ENCODE measurements at regions not wholly inside any gene's neighbourhood (a gene's known extent, or its start where the extent isn't known, plus 50 kb on each side); places are given as distances from the start of the nearest gene placed in this dataset.

DNA sequence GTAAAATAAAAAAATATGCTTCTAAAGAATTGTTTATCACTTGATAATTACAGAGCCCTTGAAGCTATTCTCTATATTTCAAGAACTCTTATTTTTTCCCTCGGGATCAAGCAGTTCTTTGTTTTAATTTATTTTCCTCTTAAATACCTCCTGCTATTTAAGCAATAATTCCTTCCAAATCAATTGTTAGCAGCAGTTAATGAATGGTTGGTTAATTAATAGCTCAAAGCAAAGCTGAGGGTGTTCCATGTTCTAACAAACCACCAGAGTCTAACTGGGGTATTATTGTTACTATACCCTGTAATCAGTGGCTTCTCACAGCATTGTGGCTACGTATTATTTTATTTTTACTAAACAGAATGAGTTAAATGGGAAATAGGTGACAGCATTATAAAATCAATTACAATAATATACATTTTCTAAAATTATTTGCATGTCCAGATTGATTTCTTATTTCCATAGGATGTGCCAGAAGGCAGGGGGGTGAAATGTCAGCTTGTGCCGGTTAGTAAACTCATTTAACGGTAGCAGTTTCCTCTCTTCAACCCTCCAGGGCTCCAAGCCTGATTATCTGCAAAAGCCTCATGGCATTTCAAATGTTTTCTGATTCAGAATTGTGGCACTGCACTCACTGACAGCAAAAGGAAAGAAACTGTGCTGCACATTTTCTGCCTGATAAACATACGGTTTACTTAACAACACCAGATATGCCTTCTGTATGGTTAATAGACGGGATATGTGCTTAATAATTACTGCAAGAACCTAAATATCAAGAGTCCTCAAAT lies 286.9 kb upstream of the EMCN start:
- no peaks in the 10 kb centered on the region for H3K9me3 ChIP-seq (ENCODE audit: control insufficient read depth, insufficient read depth, low read depth, low read length)
- no peak overlapping the region for H3K4me3 ChIP-seq (ENCODE audit: low read depth, low read length)
- H3K4me1 ChIP-seq (ENCODE audit: control insufficient read depth, insufficient read depth, low read length), result no peaks in the 10 kb centered on the region
- no peak for TF ChIP-seq ZNF560 (tag by site-specific recombination; IDR thresholded peaks at IDR 0.05; ENCODE audit: borderline replicate concordance)
- no peak for TF ChIP-seq ZNF555 (tag by site-specific recombination; conservative IDR thresholded peaks at IDR 0.05)
- ChIA-PET POLR2A (no interaction called here), CTCF (no interaction called here)
- no peak overlapping the region for H3K27ac ChIP-seq (ENCODE audit: extremely low read depth, low read depth, low read length)
- no peaks in the 10 kb centered on the region for H3K36me3 ChIP-seq (ENCODE audit: control insufficient read depth in 2 of 2, insufficient read depth in 1 of 2, low read length in 2 of 2)

GRCh38 chr4:100803751-100804150 lies 285.9 kb upstream of the EMCN start:
- TF ChIP-seq PATZ1 (tag by site-specific recombination; IDR thresholded peaks at IDR 0.05), result no peak
- TF ChIP-seq GLI4 (tag by site-specific recombination; IDR thresholded peaks at IDR 0.05), result no peak
- TF ChIP-seq ZNF704 (tag by site-specific recombination; IDR thresholded peaks at IDR 0.05), result no peak
- TF ChIP-seq SCRT2 (tag by site-specific recombination; IDR thresholded peaks at IDR 0.05), result no peak
- TF ChIP-seq ZNF335 (tag by site-specific recombination; conservative IDR thresholded peaks at IDR 0.05), result no peak
- no peak for TF ChIP-seq ZNF174 (tag by site-specific recombination; IDR thresholded peaks at IDR 0.05)
- no peak for TF ChIP-seq HOXA7 (CRISPR knock-in tag; IDR thresholded peaks at IDR 0.05; ENCODE audit: borderline replicate concordance)
- TF ChIP-seq ZNF555 (tag by site-specific recombination; conservative IDR thresholded peaks at IDR 0.05), result no peak
- no peak for TF ChIP-seq ZNF510 (tag by site-specific recombination; IDR thresholded peaks at IDR 0.05; ENCODE audit: insufficient replicate concordance)
- no peak for TF ChIP-seq ZNF140 (tag by site-specific recombination; IDR thresholded peaks at IDR 0.05)
- no peak for TF ChIP-seq ZNF266 (tag by site-specific recombination; IDR thresholded peaks at IDR 0.05; ENCODE audit: low read depth)
- TF ChIP-seq, protein P1, sequence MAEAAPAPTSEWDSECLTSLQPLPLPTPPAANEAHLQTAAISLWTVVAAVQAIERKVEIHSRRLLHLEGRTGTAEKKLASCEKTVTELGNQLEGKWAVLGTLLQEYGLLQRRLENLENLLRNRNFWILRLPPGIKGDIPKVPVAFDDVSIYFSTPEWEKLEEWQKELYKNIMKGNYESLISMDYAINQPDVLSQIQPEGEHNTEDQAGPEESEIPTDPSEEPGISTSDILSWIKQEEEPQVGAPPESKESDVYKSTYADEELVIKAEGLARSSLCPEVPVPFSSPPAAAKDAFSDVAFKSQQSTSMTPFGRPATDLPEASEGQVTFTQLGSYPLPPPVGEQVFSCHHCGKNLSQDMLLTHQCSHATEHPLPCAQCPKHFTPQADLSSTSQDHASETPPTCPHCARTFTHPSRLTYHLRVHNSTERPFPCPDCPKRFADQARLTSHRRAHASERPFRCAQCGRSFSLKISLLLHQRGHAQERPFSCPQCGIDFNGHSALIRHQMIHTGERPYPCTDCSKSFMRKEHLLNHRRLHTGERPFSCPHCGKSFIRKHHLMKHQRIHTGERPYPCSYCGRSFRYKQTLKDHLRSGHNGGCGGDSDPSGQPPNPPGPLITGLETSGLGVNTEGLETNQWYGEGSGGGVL (tag by site-specific recombination; IDR thresholded peaks at IDR 0.05), result no peak
- no peak for TF ChIP-seq KLF10 (tag by site-specific recombination; IDR thresholded peaks at IDR 0.05)
- no peak for TF ChIP-seq ZNF362 (tag by site-specific recombination; IDR thresholded peaks at IDR 0.05)
- no peak for TF ChIP-seq SP7 (tag by site-specific recombination; IDR thresholded peaks at IDR 0.05)
- TF ChIP-seq ZNF341 (tag by site-specific recombination; IDR thresholded peaks at IDR 0.05; ENCODE audit: low read depth), result no peak
- Histone ChIP-seq H3K4me1 (ENCODE audit: control insufficient read depth, insufficient read depth, low read length) (no peaks in the 10 kb centered on the region), H3K36me3 (ENCODE audit: control insufficient read depth in 2 of 2, insufficient read depth in 1 of 2, low read length in 2 of 2) (no peaks in the 10 kb centered on the region), H3K9me3 (ENCODE audit: control insufficient read depth, insufficient read depth, low read depth, low read length) (no peaks in the 10 kb centered on the region), H3K27ac (ENCODE audit: extremely low read depth, low read depth, low read length) (no peak overlapping the region), H3K4me3 (ENCODE audit: low read depth, low read length) (no peak overlapping the region)
- CTCF ChIA-PET, result no interaction called here
- POLR2A ChIA-PET, result no interaction called here

Data from HEK293 (cell line).